Esophagus squamous epithelium (tissue), 5 donors: ENCODE measurements at regions not wholly inside any gene's neighbourhood (a gene's known extent, or its start where the extent isn't known, plus 50 kb on each side); places are given as distances from the start of the nearest gene placed in this dataset.

ENCODE experiments used
- DNase-seq: peaks from one replicate; lab custom pipeline; 2025; lab: John Stamatoyannopoulos, UW
- H3K27ac ChIP-seq, 4 donors: fragments of 200-600 bp; sonication (generic); one replicate each; pipeline ENCODE4 v1.5.1; 2016 to 2019; ENCODE audit warnings: mild to moderate bottlenecking in 1 of 4
- H3K27me3 ChIP-seq, 4 donors: fragments of 200-600 bp; sonication (generic); 1 replicate in 3 of 4; 2 replicates in 1 of 4; pipeline versions ENCODE4 v1.5.1 to v1.6.0; 2017 to 2021; ENCODE audit warnings: antibody characterized with exemption in 1 of 4
- H3K36me3 ChIP-seq, 3 donors: fragments of 200-600 bp; sonication (generic); one replicate each; pipeline ENCODE4 v1.5.1; 2016 to 2019
- H3K4me1 ChIP-seq, 3 donors: fragments of 200-600 bp; sonication (generic); one replicate each; pipeline ENCODE4 v1.5.1; 2017 to 2019
- H3K4me3 ChIP-seq, 4 donors: fragments of 200-600 bp; sonication (generic); 1 replicate in 3 of 4; 2 replicates in 1 of 4; pipeline ENCODE4 v1.5.1; 2016 to 2019; ENCODE audit warnings: mild to moderate bottlenecking in 2 of 4, moderate library complexity in 1 of 4
- H3K9me3 ChIP-seq, 3 donors: fragments of 200-600 bp; sonication (generic); one replicate each; pipeline ENCODE4 v1.5.1; 2016 to 2019
- POLR2A ChIP-seq, 4 donors: fragments of 450-650 bp; IDR thresholded peaks; one replicate each; pipeline ENCODE4 v1.6.1; 2017; ENCODE audit warnings: antibody characterized with exemption in 4 of 4, mild to moderate bottlenecking in 4 of 4, moderate library complexity in 3 of 4
- WGBS, 2 donors: methylation state at CpG; one replicate each; pipeline ENCODE4 v1.1.5; 2018; 5-methylcytosine and 5-hydroxymethylcytosine counted together
- intact Hi-C: fragments of 100-400 bp; cut with DNase I; formaldehyde crosslinking; loops from one replicate; pipeline ENCODE4 v1.15.0; 2022
- TF ChIP-seq, protein P1 (sequence below), 6 experiments: fragments of 450-650 bp in 4 of 6; fragments of 200-600 bp in 2 of 6; sonication (generic) in 2 of 6; IDR thresholded peaks; one replicate each; pipeline ENCODE4 v1.5.1; 2016 to 2019; ENCODE audit warnings: antibody characterized with exemption in 6 of 6, mild to moderate bottlenecking in 4 of 6, moderate library complexity in 4 of 6
- donor health status: DM: yes; HTN: yes; CAD: no.

DNA sequence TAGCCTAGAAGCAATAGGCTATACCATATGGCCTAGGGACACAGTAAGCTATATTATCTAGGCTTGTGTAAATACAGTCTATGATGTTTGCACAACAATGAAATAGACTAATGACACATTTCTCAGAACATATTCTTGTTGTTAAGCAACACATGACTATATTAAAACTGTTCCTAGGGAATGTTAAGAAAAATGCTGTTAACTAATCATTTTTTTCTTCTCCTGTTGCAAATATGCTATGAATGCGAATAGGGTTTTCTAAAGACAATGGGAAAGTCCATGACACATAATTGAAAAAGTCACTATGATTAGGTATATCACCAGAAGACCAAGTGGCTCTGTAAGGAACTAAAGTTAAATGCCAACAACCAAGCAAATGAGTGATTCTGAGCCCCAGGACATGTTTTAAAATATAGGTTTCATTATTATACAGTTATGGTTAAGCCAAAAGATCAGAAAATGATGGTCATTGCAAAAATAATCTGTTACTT, 454.0 kb upstream of the SORCS1 start:
- Histone ChIP-seq H3K27ac (no peak overlapping the region), H3K9me3 (no peaks in the 10 kb centered on the region), H3K27me3 (no peaks in the 10 kb centered on the region), H3K36me3 (no peaks in the 10 kb centered on the region), H3K4me1 (no peaks in the 10 kb centered on the region), H3K4me3 (no peak overlapping the region)
- 70 to 78% methylated on average over 1 of the region's 1 CpG for WGBS, 2 donors
- TF ChIP-seq POLR2A (IDR thresholded peaks at IDR 0.05), result no peak
- TF ChIP-seq, protein P1, sequence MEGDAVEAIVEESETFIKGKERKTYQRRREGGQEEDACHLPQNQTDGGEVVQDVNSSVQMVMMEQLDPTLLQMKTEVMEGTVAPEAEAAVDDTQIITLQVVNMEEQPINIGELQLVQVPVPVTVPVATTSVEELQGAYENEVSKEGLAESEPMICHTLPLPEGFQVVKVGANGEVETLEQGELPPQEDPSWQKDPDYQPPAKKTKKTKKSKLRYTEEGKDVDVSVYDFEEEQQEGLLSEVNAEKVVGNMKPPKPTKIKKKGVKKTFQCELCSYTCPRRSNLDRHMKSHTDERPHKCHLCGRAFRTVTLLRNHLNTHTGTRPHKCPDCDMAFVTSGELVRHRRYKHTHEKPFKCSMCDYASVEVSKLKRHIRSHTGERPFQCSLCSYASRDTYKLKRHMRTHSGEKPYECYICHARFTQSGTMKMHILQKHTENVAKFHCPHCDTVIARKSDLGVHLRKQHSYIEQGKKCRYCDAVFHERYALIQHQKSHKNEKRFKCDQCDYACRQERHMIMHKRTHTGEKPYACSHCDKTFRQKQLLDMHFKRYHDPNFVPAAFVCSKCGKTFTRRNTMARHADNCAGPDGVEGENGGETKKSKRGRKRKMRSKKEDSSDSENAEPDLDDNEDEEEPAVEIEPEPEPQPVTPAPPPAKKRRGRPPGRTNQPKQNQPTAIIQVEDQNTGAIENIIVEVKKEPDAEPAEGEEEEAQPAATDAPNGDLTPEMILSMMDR (IDR thresholded peaks at IDR 0.05), result no peak
- intact Hi-C loops, result no loop called here
- no peak for DNase-seq

DNA sequence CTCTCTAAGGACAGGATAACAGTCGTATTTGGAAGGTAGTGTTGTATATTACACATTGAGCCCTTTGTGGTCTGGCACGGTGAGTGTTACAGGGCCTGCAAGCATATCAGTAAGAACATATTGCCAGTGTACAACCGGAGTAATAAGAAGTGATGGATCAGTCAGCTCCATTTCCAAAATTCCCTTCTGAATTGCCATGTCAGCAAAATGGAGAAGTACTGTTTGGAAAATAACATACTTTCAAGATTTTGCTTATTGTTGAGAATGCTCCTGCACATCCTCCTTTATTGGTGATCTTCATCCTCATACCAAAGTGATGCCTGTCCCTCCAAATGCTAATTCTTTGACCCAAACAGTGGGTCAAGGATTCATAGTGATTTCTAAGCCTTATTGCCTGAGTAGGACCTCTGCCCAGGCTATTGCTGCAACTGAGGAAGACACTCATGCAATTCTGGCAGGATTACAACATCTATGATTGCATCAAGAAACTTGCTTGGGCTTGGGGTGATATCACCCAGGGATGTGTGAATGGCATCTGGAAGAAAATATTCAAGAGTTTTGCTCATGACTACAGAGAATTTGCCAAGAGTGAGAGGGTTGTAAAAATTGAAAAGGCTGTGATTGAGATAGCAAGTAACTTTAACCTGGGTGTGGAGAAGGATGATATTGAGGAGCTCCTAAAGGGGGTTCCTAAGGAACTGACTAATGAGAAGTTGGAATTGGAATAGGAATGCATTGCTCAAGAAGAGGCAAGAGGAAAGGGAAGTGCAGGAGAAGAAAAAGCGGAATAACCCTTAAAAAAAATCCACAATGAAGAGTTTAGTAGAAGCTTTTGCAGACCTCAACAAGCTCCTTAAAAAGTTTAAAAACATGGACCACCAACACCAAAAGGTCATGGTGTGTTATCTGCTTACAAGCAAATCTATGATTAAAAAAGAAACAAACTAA, 452.2 kb upstream of the SORCS1 start:
- no peaks in the 10 kb centered on the region for H3K36me3 ChIP-seq
- H3K9me3 ChIP-seq, result no peaks in the 10 kb centered on the region
- no peak overlapping the region for H3K4me3 ChIP-seq
- intact Hi-C loops, result no loop called here
- H3K27ac ChIP-seq, result no peak overlapping the region
- no peak for TF ChIP-seq POLR2A (IDR thresholded peaks at IDR 0.05)
- TF ChIP-seq, protein P1 (IDR thresholded peaks at IDR 0.05), result no peak
- DNase-seq, result no peak
- WGBS, 2 donors, result 76 to 79% methylated on average over 4 of the region's 4 CpGs
- H3K27me3 ChIP-seq, result no peaks in the 10 kb centered on the region
- no peaks in the 10 kb centered on the region for H3K4me1 ChIP-seq

DNA sequence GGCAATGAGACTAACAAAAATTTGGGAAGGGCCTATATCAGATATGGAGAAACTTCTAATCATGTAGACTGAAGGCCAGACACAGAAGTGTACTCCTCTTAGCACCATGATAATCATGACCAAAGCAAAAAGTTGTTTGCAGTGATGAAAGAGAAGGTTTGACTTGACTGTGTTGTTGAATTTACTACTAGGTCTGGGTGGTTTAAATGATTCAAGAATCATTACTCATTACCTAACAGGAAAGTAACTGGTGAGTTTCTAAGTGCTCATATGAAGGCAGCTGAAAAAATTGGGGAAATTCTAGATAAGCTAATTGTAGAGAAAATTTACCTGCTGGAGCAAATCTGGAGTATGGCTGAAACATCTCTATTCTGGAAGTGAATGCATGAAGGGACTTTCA, 451.5 kb upstream of the SORCS1 start:
- Histone ChIP-seq H3K9me3 (no peaks in the 10 kb centered on the region), H3K4me1 (no peaks in the 10 kb centered on the region), H3K4me3 (no peak overlapping the region), H3K27ac (no peak overlapping the region), H3K27me3 (no peaks in the 10 kb centered on the region), H3K36me3 (no peaks in the 10 kb centered on the region)
- intact Hi-C loops, result no loop called here
- no peak for TF ChIP-seq POLR2A (IDR thresholded peaks at IDR 0.05)
- TF ChIP-seq, protein P1 (IDR thresholded peaks at IDR 0.05), result no peak
- DNase-seq, result no peak

DNA sequence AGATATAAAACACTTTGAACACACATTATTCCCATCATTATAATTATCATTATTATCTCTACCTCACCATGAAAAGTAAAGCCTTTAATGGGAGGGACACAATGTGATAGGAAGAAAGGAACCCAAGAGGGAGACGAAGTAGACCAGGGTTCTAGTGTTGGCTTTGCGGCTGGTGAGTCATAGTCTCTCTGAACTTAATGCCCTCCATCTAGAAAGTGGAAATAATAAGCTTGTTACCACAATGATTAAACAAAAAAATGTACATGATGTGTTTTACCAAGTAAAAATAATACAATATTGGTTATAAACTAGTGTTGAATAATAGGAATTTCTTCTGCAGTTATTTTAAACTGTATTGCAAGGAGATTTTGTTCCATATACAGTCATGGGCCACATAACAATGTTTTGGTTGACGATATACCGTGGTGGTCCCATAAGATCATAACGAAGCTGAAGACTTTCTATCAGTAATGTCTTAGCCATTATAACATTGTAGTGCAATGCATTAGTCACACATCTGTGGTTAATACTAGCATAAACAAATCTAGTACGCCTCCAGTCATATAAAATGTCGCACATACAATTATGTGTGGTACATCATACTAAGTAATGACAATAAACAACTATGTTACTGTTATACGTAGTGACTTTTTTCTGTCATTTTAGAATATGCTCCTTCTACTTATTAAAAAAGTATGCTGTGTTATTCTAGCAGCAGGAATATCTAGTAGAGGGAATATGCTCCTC, 450.6 kb upstream of the SORCS1 start:
- Histone ChIP-seq H3K27me3 (no peaks in the 10 kb centered on the region), H3K4me3 (no peak overlapping the region), H3K4me1 (no peaks in the 10 kb centered on the region), H3K36me3 (no peaks in the 10 kb centered on the region), H3K27ac (no peak overlapping the region), H3K9me3 (no peaks in the 10 kb centered on the region)
- WGBS, 2 donors, result 71 to 76% methylated on average over 8 of the region's 8 CpGs
- intact Hi-C loops, result no loop called here
- DNase-seq, result no peak
- TF ChIP-seq, protein P1 (IDR thresholded peaks at IDR 0.05), result no peak
- no peak for TF ChIP-seq POLR2A (IDR thresholded peaks at IDR 0.05)

DNA sequence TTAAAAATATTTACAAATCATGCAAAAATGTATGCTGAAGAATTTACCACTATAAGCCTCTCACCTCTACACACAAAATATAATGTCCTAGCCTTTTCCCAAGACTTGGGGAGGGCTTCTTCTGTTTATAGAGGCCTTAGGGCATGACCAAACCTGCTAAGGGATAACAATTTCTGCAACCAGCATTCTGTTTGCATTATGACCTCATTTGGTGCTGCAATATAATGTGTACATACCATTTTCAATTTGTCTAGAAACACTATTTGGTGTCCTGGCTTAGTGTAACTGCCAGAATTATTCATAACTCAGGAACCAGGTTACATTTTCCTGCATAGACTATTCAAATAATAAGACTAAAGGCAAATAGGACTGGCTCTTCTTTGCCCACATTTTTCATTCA, 446.6 kb upstream of the SORCS1 start:
- TF ChIP-seq, protein P1 (IDR thresholded peaks at IDR 0.05), result no peak
- TF ChIP-seq POLR2A (IDR thresholded peaks at IDR 0.05), result no peak
- H3K9me3 ChIP-seq, result no peaks in the 10 kb centered on the region
- no peak for DNase-seq
- no peak overlapping the region for H3K4me3 ChIP-seq
- no peaks in the 10 kb centered on the region for H3K36me3 ChIP-seq
- intact Hi-C loops, result no loop called here
- no peaks in the 10 kb centered on the region for H3K4me1 ChIP-seq
- no peak overlapping the region for H3K27ac ChIP-seq
- H3K27me3 ChIP-seq, result no peaks in the 10 kb centered on the region
